ENCODE measurements at regions not wholly inside any gene's neighbourhood (a gene's known extent, or its start where the extent isn't known, plus 50 kb on each side); places are given as distances from the start of the nearest gene placed in this dataset.

GRCh38 chr4:1518997-1519700 lies 112.9 kb upstream of the NKX1-1 start:
- TF ChIP-seq, protein P1, sequence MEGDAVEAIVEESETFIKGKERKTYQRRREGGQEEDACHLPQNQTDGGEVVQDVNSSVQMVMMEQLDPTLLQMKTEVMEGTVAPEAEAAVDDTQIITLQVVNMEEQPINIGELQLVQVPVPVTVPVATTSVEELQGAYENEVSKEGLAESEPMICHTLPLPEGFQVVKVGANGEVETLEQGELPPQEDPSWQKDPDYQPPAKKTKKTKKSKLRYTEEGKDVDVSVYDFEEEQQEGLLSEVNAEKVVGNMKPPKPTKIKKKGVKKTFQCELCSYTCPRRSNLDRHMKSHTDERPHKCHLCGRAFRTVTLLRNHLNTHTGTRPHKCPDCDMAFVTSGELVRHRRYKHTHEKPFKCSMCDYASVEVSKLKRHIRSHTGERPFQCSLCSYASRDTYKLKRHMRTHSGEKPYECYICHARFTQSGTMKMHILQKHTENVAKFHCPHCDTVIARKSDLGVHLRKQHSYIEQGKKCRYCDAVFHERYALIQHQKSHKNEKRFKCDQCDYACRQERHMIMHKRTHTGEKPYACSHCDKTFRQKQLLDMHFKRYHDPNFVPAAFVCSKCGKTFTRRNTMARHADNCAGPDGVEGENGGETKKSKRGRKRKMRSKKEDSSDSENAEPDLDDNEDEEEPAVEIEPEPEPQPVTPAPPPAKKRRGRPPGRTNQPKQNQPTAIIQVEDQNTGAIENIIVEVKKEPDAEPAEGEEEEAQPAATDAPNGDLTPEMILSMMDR (IDR thresholded peaks at IDR 0.05): no peak
- intact Hi-C loops (cut with DNase I, micrococcal nuclease): no loop called here
- no peak for ATAC-seq (ENCODE audit: poor library complexity)
- Mint-ChIP-seq H3K27ac (no peak overlapping the region), H3K9me3 (no peaks in the 10 kb centered on the region), H3K27me3 (peaks cover 34% of the 10 kb centered on the region), H3K4me3 (no peak overlapping the region), H3K4me1 (ENCODE audit: low read depth) (peaks cover 5% of the 10 kb centered on the region), H3K36me3 (ENCODE audit: low read depth) (no peaks in the 10 kb centered on the region)
- Histone ChIP-seq H3K27me3 (ENCODE audit: control insufficient read depth in 1 of 2, insufficient read depth in 2 of 2, low read length in 2 of 2) (peaks cover 11 to 24% of the 10 kb centered on the region in 2 experiments), H3K4me3 (ENCODE audit: low read length) (no peak overlapping the region), H3K27ac (ENCODE audit: low read depth in 1 of 2, low read length in 2 of 2) (no peak overlapping the region), H3K4me1 (ENCODE audit: insufficient read depth, low read length) (peaks cover 9% of the 10 kb centered on the region), H3K9me3 (ENCODE audit: control insufficient read depth in 1 of 2, insufficient read depth in 1 of 2, low read length in 2 of 2) (peaks cover 0 to 27% of the 10 kb centered on the region in 2 experiments), H3K36me3 (ENCODE audit: insufficient read depth, low read length) (no peaks in the 10 kb centered on the region)
- ChIA-PET CTCF (no interaction called here), POLR2A (no interaction called here)
- DNase-seq: no peak

GRCh38 chr4:1517592-1518411 lies 111.6 kb upstream of the NKX1-1 start:
- H3K4me3 ChIP-seq (ENCODE audit: low read length): no peak overlapping the region
- TF ChIP-seq, protein P1 (IDR thresholded peaks at IDR 0.05): no peak
- H3K36me3 ChIP-seq (ENCODE audit: insufficient read depth, low read length): no peaks in the 10 kb centered on the region
- DNase-seq: no peak
- H3K9me3 Mint-ChIP-seq: no peaks in the 10 kb centered on the region
- ATAC-seq (ENCODE audit: poor library complexity): no peak
- H3K9me3 ChIP-seq (ENCODE audit: control insufficient read depth in 1 of 2, insufficient read depth in 1 of 2, low read length in 2 of 2): peaks cover 0 to 22% of the 10 kb centered on the region in 2 experiments
- intact Hi-C loops (cut with DNase I, micrococcal nuclease): no loop called here
- no peaks in the 10 kb centered on the region for H3K36me3 Mint-ChIP-seq (ENCODE audit: low read depth)
- CTCF ChIA-PET: no interaction called here
- no peak overlapping the region for H3K27ac Mint-ChIP-seq
- peaks cover 24% of the 10 kb centered on the region for H3K27me3 Mint-ChIP-seq
- H3K27me3 ChIP-seq (ENCODE audit: control insufficient read depth in 1 of 2, insufficient read depth in 2 of 2, low read length in 2 of 2): peaks cover 17 to 30% of the 10 kb centered on the region in 2 experiments
- H3K4me3 Mint-ChIP-seq: no peak overlapping the region
- POLR2A ChIA-PET: no interaction called here
- peaks cover 5% of the 10 kb centered on the region for H3K4me1 Mint-ChIP-seq (ENCODE audit: low read depth)
- peaks cover 13% of the 10 kb centered on the region for H3K4me1 ChIP-seq (ENCODE audit: insufficient read depth, low read length)
- no peak overlapping the region for H3K27ac ChIP-seq (ENCODE audit: low read depth in 1 of 2, low read length in 2 of 2)

DNA sequence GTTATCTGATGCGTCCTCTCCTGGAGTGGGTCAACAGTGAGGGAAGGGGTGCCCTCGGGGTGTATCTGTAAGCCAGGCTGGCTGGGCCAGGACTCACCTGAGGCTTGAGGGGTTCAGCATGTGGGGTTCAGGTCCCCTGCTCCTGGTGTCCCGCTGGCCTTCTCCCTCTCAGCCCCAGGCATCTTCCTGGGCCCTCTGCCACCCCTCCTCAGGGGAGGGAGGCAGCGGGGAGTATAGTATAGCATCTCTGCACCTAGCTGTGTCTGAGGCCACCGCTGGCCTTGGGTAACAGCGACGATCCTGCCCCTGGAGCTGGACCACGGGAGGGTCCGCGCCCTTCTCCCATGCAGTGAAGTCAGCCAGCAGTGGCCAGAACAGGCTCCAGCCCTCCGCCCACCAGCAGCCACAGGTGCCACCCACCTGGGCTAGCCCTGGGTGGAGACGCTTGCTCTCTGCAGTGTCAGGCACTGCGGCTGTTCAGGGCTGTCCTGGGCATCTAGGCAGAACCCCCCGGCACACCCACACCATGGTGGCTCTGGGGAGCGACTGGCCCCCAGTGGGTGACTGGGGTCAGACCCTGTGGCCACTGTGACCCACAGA lies 110.7 kb upstream of the NKX1-1 start:
- Mint-ChIP-seq H3K9me3 (no peaks in the 10 kb centered on the region), H3K27me3 (peaks cover 24% of the 10 kb centered on the region), H3K36me3 (ENCODE audit: low read depth) (no peaks in the 10 kb centered on the region), H3K4me3 (no peak overlapping the region), H3K27ac (no peak overlapping the region), H3K4me1 (ENCODE audit: low read depth) (peaks cover 5% of the 10 kb centered on the region)
- POLR2A ChIA-PET: no interaction called here
- no peak overlapping the region for H3K27ac ChIP-seq (ENCODE audit: low read depth in 1 of 2, low read length in 2 of 2)
- TF ChIP-seq, protein P1 (IDR thresholded peaks at IDR 0.05): no peak
- intact Hi-C loops (cut with DNase I, micrococcal nuclease): no loop called here
- H3K4me1 ChIP-seq (ENCODE audit: insufficient read depth, low read length): peaks cover 13% of the 10 kb centered on the region
- no peak overlapping the region for H3K4me3 ChIP-seq (ENCODE audit: low read length)
- peaks cover 0 to 20% of the 10 kb centered on the region in 2 experiments for H3K9me3 ChIP-seq (ENCODE audit: control insufficient read depth in 1 of 2, insufficient read depth in 1 of 2, low read length in 2 of 2)
- ATAC-seq (ENCODE audit: poor library complexity) (no peak), DNase-seq (no peak)
- CTCF ChIA-PET: no interaction called here
- H3K27me3 ChIP-seq (ENCODE audit: control insufficient read depth in 1 of 2, insufficient read depth in 2 of 2, low read length in 2 of 2): peaks cover 13 to 28% of the 10 kb centered on the region in 2 experiments
- no peaks in the 10 kb centered on the region for H3K36me3 ChIP-seq (ENCODE audit: insufficient read depth, low read length)

Data from CD4-positive, alpha-beta T cell (primary cell).